A549 (cell line): ENCODE measurements at regions not wholly inside any gene's neighbourhood (a gene's known extent, or its start where the extent isn't known, plus 50 kb on each side); places are given as distances from the start of the nearest gene placed in this dataset.
"Not testable (repeated sequence)": the region's sequence is repeated elsewhere in the genome, so short reads cannot be mapped to it uniquely, and the experiment has no call there.

Experiments
- ATAC-seq, 2 experiments: fragments of 200-7000 bp in 1 of 2; fragments of >200 bp in 1 of 2; cut with Nextera tagmentation in 1 of 2; cut with Tn5 transposase in 1 of 2; 3 replicates each; pipeline versions ENCODE4 v1.8.0 to v1.9.1; 2018 to 2020; ENCODE audit warnings: mild to moderate bottlenecking in 1 of 2, moderate library complexity in 1 of 2
- CTCF ChIA-PET: fragments of 300-600 bp; sonication (Branson Sonifier 250); formaldehyde crosslinking; extraction: SDS; loops from one replicate; lab custom pipeline; 2021; ENCODE audit warnings: antibody characterized with exemption, inconsistent platforms; lab: Yijun Ruan, JAX
- POLR2A ChIA-PET: fragments of 350-600 bp; formaldehyde crosslinking; extraction: SDS; loops from one replicate; lab custom pipeline; 2021; ENCODE audit warnings: antibody characterized with exemption, inconsistent platforms; lab: Yijun Ruan, JAX
- DNase-seq, 2 experiments: peaks; one replicate each; pipeline versions ENCODE4 v3.0.0 to v3.0.0-alpha.2; 2011 to 2016; ENCODE audit warnings: low read depth in 1 of 2, low spot score in 1 of 2
- FAIRE-seq: peaks from 2 replicates; lab custom pipeline; 2011; peaks lifted over from hg19 to GRCh38; lab: Jason Lieb, UNC
- H3K27ac ChIP-seq, 2 experiments: fragments of >200 bp; sonication (Bioruptor Twin); formaldehyde crosslinking; 3 replicates each; pipeline ENCODE4 v1.5.1; 2016 to 2017
- H3K4me1 ChIP-seq: fragments of >200 bp; sonication (Bioruptor Twin); formaldehyde crosslinking; 3 replicates; pipeline ENCODE4 v1.6.1; 2016
- H3K4me2 ChIP-seq: fragments of >200 bp; sonication (Bioruptor Twin); formaldehyde crosslinking; 3 replicates; pipeline ENCODE4 v1.6.1; 2016
- H3K4me3 ChIP-seq: fragments of >200 bp; sonication (Bioruptor Twin); formaldehyde crosslinking; 3 replicates; pipeline ENCODE4 v1.5.1; 2016
- H3K9me3 ChIP-seq: fragments of >200 bp; sonication (Bioruptor Twin); formaldehyde crosslinking; 3 replicates; pipeline ENCODE4 v1.6.1; 2016
- CEBPB ChIP-seq, 2 experiments: fragments of >200 bp in 1 of 2; sonication (Bioruptor Twin) in 1 of 2; formaldehyde crosslinking in 1 of 2; IDR thresholded peaks; 2 replicates each; pipeline ENCODE4 v1.6.1; 2012 to 2016
- CHD4 ChIP-seq: fragments of 200-600 bp; sonication (generic); IDR thresholded peaks from 2 replicates; pipeline ENCODE4 v1.6.1; 2016; ENCODE audit warnings: antibody characterized with exemption, mild to moderate bottlenecking, borderline replicate concordance
- EHMT2 ChIP-seq: fragments of 200-600 bp; sonication (generic); IDR thresholded peaks from 2 replicates; pipeline ENCODE4 v1.6.1; 2016; ENCODE audit warnings: antibody characterized with exemption, low read depth, mild to moderate bottlenecking, moderate library complexity
- FOXS1 ChIP-seq: fragments of 250-450 bp; sonication (Bioruptor Pico); IDR thresholded peaks from 2 replicates; pipeline ENCODE4 v1.5.0; 2020; ENCODE audit warnings: mild to moderate bottlenecking, moderate library complexity
- KDM1A ChIP-seq: fragments of 200-600 bp; sonication (generic); IDR thresholded peaks from 2 replicates; pipeline ENCODE4 v1.6.1; 2016; ENCODE audit warnings: low read depth, mild to moderate bottlenecking
- KDM5A ChIP-seq: fragments of 200-600 bp; sonication (generic); IDR thresholded peaks from 2 replicates; pipeline ENCODE4 v1.6.1; 2016; ENCODE audit warnings: antibody characterized with exemption, mild to moderate bottlenecking
- MAZ ChIP-seq: fragments of 150-350 bp; IDR thresholded peaks from 2 replicates; pipeline ENCODE4 v1.6.1; 2014; ENCODE audit warnings: antibody characterized with exemption, low read depth, low read length, borderline replicate concordance
- MYC ChIP-seq: IDR thresholded peaks from 2 replicates; pipeline ENCODE4 v1.6.1; 2012; ENCODE audit warnings: mild to moderate bottlenecking, inconsistent platforms, low read length, improper control_type of control experiment, borderline replicate concordance
- NR3C1 ChIP-seq: fragments of >200 bp; sonication (Bioruptor Twin); formaldehyde crosslinking; IDR thresholded peaks from 3 replicates; pipeline ENCODE4 v1.6.1; 2017
- RARB ChIP-seq: fragments of 250-450 bp; sonication (Bioruptor Pico); IDR thresholded peaks from 2 replicates; pipeline ENCODE4 v1.8.0; 2021; ENCODE audit warnings: mild to moderate bottlenecking, moderate library complexity
- RFX5 ChIP-seq: fragments of 450-650 bp; IDR thresholded peaks from 2 replicates; pipeline ENCODE4 v1.7.1; 2014; ENCODE audit warnings: antibody characterized with exemption, mild to moderate bottlenecking, moderate library complexity
- RNF2 ChIP-seq: fragments of 200-600 bp; sonication (generic); IDR thresholded peaks from 2 replicates; pipeline ENCODE4 v1.6.1; 2016; ENCODE audit warnings: low read depth, mild to moderate bottlenecking, antibody characterized with exemption, moderate library complexity, borderline replicate concordance
- SMC3 ChIP-seq: fragments of >200 bp; sonication (Bioruptor Twin); formaldehyde crosslinking; IDR thresholded peaks from 3 replicates; pipeline ENCODE4 v1.6.1; 2018; ENCODE audit warnings: inconsistent platforms
- SREBF2 ChIP-seq: fragments of 450-650 bp; IDR thresholded peaks from 2 replicates; pipeline ENCODE4 v1.6.1; 2014; ENCODE audit warnings: mild to moderate bottlenecking, moderate library complexity
- TFCP2L1 ChIP-seq: fragments of 250-450 bp; sonication (Bioruptor Pico); IDR thresholded peaks from 2 replicates; pipeline ENCODE4 v1.5.0; 2021; ENCODE audit warnings: mild to moderate bottlenecking
- TP53 ChIP-seq: fragments of 250-450 bp; sonication (Bioruptor Pico); IDR thresholded peaks from 2 replicates; pipeline ENCODE4 v1.5.0; 2021; ENCODE audit warnings: mild to moderate bottlenecking, moderate library complexity
- WGBS: methylation state at CpG from one replicate; pipeline ENCODE4 v1.1.6; 2017; ENCODE audit errors: missing lambda C conversion rate; 5-methylcytosine and 5-hydroxymethylcytosine counted together
- TF ChIP-seq, protein P1 (sequence below): IDR thresholded peaks from 2 replicates; pipeline ENCODE4 v1.6.1; 2012; ENCODE audit warnings: low read depth, borderline replicate concordance
- TF ChIP-seq, protein P2 (sequence below): fragments of 450-650 bp; IDR thresholded peaks from 2 replicates; pipeline ENCODE4 v1.6.1; 2014; ENCODE audit warnings: antibody characterized with exemption
- TF ChIP-seq, protein P3 (sequence below): IDR thresholded peaks from 2 replicates; pipeline ENCODE4 v1.6.1; 2012
- TF ChIP-seq, protein P4 (sequence below): fragments of >200 bp; sonication (Bioruptor Twin); formaldehyde crosslinking; IDR thresholded peaks from 3 replicates; pipeline ENCODE4 v1.5.1; 2016

DNA sequence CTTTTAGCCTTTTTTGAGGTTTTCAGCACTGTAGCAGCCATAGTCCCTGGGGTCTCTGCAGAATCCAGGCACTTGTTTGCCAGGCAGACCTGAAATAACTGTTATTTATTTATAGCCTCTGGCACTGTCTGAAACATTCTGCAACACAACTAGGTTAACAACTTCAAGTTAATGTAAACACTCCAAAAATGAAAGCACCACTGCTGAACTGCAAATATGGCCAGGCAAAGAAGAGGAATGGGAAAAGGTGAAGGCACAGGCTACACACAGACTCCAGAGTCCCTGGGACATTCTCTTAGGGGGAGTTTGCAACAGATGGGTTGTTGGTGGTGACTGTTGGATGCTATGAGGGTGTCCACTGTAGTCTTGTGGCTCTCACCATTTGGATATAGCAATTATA, 369.0 kb downstream of the MAT2B start:
- no peak for TF ChIP-seq MYC
- TF ChIP-seq, all 56 proteins: peak for 0
- CTCF ChIA-PET, result interaction anchor here (0.6 kb wide), 1 partner anchor 10 kb away, joined by 3 read pairs; no protein-coding TSS in a partner anchor
- Histone ChIP-seq H3K27ac (no peak overlapping the region), H3K9me3 (no peaks in the 10 kb centered on the region), H3K4me1 (no peaks in the 10 kb centered on the region), H3K4me2 (no peak overlapping the region), H3K4me3 (no peak overlapping the region)
- ATAC-seq (no peak), DNase-seq (no peak), FAIRE-seq (no peak)
- POLR2A ChIA-PET, result no interaction called here

DNA sequence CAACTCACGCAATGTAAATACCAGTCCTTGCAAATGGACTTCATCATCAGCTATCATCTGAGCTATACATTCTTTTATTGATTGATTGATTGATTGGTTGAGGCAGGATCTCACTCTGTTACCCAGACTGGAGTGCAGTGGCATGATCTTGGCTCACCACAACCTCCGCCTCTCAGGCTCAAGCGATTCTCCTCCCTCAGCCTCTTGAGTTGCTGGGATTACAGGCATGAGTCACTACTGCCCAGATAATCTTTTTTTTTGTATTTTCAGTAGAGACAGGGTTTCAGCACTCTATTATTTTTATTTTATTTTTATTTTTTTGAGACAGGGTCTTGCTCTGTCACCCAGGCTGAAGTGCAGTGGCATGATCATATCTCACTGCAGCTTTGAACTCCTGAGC, 369.5 kb downstream of the MAT2B start:
- H3K27ac ChIP-seq, H3K4me2 ChIP-seq, ATAC-seq, POLR2A ChIA-PET, FAIRE-seq, H3K4me1 ChIP-seq, DNase-seq, H3K9me3 ChIP-seq, H3K4me3 ChIP-seq: not testable (repeated sequence)
- 10% methylated on average over 3 of the region's 3 CpGs for WGBS
- CTCF ChIA-PET, result interaction anchor here (0.6 kb wide), 1 partner anchor 10 kb away, joined by 3 read pairs; no protein-coding TSS in a partner anchor

DNA sequence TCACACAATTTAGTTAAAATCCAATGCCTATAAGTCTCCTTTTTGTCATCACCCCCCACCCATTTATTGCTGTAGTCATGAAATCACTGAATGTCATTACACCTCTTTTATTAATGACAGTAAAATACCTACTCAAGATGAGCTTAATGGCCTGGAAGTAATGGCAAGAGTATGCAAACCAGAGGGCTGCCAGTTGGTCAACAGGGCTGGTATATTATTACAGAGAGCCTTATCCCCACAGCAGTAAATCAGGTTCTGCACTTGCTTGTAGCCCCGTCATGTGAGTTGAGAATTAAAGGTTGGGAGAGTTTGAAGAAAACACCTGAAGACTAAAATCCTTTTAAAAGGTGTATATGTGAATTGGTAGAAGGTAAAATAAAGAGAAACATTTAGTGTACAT, 372.4 kb downstream of the MAT2B start:
- Histone ChIP-seq H3K4me2 (no peak overlapping the region), H3K4me3 (no peak overlapping the region), H3K9me3 (no peaks in the 10 kb centered on the region), H3K4me1 (no peaks in the 10 kb centered on the region)
- no peak for DNase-seq
- POLR2A ChIA-PET, result no interaction called here
- CTCF ChIA-PET, result no interaction called here
- no peak for FAIRE-seq
- no peak for TF ChIP-seq KDM5A
- TF ChIP-seq TP53 (CRISPR knock-in tag), result no peak
- no peak for TF ChIP-seq MAZ
- TF ChIP-seq, protein P1, sequence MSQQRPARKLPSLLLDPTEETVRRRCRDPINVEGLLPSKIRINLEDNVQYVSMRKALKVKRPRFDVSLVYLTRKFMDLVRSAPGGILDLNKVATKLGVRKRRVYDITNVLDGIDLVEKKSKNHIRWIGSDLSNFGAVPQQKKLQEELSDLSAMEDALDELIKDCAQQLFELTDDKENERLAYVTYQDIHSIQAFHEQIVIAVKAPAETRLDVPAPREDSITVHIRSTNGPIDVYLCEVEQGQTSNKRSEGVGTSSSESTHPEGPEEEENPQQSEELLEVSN, result no peak
- TF ChIP-seq SMC3, result no peak
- TF ChIP-seq EHMT2, result no peak
- no peak for TF ChIP-seq CHD4
- TF ChIP-seq MYC, result no peak
- TF ChIP-seq RFX5, result no peak
- TF ChIP-seq RNF2, result no peak
- TF ChIP-seq SREBF2, result no peak
- TF ChIP-seq, protein P2, sequence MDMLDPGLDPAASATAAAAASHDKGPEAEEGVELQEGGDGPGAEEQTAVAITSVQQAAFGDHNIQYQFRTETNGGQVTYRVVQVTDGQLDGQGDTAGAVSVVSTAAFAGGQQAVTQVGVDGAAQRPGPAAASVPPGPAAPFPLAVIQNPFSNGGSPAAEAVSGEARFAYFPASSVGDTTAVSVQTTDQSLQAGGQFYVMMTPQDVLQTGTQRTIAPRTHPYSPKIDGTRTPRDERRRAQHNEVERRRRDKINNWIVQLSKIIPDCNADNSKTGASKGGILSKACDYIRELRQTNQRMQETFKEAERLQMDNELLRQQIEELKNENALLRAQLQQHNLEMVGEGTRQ, result no peak
- no peak for TF ChIP-seq FOXS1
- no peak for TF ChIP-seq NR3C1
- no peak for TF ChIP-seq TFCP2L1
- no peak for TF ChIP-seq CEBPB (IDR thresholded peaks at IDR 0.05)
- TF ChIP-seq, protein P3, sequence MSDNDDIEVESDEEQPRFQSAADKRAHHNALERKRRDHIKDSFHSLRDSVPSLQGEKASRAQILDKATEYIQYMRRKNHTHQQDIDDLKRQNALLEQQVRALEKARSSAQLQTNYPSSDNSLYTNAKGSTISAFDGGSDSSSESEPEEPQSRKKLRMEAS, result no peak
- no peak for TF ChIP-seq RARB (CRISPR knock-in tag)
- no peak for TF ChIP-seq KDM1A
- TF ChIP-seq, protein P4, sequence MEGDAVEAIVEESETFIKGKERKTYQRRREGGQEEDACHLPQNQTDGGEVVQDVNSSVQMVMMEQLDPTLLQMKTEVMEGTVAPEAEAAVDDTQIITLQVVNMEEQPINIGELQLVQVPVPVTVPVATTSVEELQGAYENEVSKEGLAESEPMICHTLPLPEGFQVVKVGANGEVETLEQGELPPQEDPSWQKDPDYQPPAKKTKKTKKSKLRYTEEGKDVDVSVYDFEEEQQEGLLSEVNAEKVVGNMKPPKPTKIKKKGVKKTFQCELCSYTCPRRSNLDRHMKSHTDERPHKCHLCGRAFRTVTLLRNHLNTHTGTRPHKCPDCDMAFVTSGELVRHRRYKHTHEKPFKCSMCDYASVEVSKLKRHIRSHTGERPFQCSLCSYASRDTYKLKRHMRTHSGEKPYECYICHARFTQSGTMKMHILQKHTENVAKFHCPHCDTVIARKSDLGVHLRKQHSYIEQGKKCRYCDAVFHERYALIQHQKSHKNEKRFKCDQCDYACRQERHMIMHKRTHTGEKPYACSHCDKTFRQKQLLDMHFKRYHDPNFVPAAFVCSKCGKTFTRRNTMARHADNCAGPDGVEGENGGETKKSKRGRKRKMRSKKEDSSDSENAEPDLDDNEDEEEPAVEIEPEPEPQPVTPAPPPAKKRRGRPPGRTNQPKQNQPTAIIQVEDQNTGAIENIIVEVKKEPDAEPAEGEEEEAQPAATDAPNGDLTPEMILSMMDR, result no peak
- TF ChIP-seq, all 56 proteins: peak for 0
- WGBS, result 0% methylated on average over 1 of the region's 1 CpG
- no peak for ATAC-seq
- no peak overlapping the region for H3K27ac ChIP-seq
